K562 (cell line): ENCODE measurements at regions not wholly inside any gene's neighbourhood (a gene's known extent, or its start where the extent isn't known, plus 50 kb on each side); places are given as distances from the start of the nearest gene placed in this dataset.

ENCODE experiments used
- BRCA1 ChIP-seq, 2 experiments: fragments of 450-650 bp in 1 of 2; sonication (generic) in 1 of 2; formaldehyde crosslinking in 1 of 2; IDR thresholded peaks; 2 replicates each; pipeline versions ENCODE4 v1.5.0 to v1.6.1; 2017 to 2020; ENCODE audit warnings: mild to moderate bottlenecking in 1 of 2, missing genetic modification reagents in 1 of 2
- CTCF ChIP-seq, 3 experiments: IDR thresholded peaks in 2 of 3; conservative IDR thresholded peaks in 1 of 3; 2 replicates each; pipeline ENCODE4 v1.5.1; 2011 to 2012; ENCODE audit warnings: low read length in 3 of 3, mild to moderate bottlenecking in 3 of 3, control low read depth in 2 of 3, improper control_type of control experiment in 1 of 3, inconsistent platforms in 1 of 3, low read depth in 1 of 3, mixed read lengths in 1 of 3, moderate library complexity in 1 of 3; ENCODE audit not compliant: insufficient read depth in 2 of 3
- E2F1 ChIP-seq: sonication (generic); formaldehyde crosslinking; IDR thresholded peaks from 2 replicates; pipeline ENCODE4 v1.8.1; 2023; ENCODE audit warnings: mild to moderate bottlenecking, missing genetic modification reagents, moderate library complexity
- EZH2 ChIP-seq: IDR thresholded peaks from 2 replicates; pipeline ENCODE4 v1.6.1; 2012; ENCODE audit warnings: low read depth, mild to moderate bottlenecking, inconsistent platforms, low read length, borderline replicate concordance
- POLR2AphosphoS5 ChIP-seq: IDR thresholded peaks from 2 replicates; pipeline ENCODE4 v1.6.1; 2011; ENCODE audit warnings: mild to moderate bottlenecking, low read depth, low read length, moderate library complexity; ENCODE audit not compliant: control insufficient read depth, insufficient read depth
- SAFB2 ChIP-seq: fragments of 200-400 bp; formaldehyde crosslinking; IDR thresholded peaks from 2 replicates; pipeline ENCODE4 v1.6.1; 2018; ENCODE audit warnings: borderline replicate concordance, low read length, low read depth, moderate library complexity; ENCODE audit not compliant: severe bottlenecking
- SNRNP70 ChIP-seq: fragments of 200-400 bp; formaldehyde crosslinking; optimal IDR thresholded peaks from 2 replicates; pipeline ENCODE3; 2017; ENCODE audit warnings: low read depth, low read length
- SPI1 ChIP-seq: IDR thresholded peaks from 2 replicates; pipeline ENCODE4 v1.6.1; 2011; ENCODE audit warnings: low read depth, low read length, control low read depth, borderline replicate concordance
- ZNF347 ChIP-seq: fragments of 450-650 bp; formaldehyde crosslinking; IDR thresholded peaks from 2 replicates; pipeline ENCODE4 v1.4.0; 2020; ENCODE audit warnings: low read depth, mild to moderate bottlenecking, moderate library complexity

DNA sequence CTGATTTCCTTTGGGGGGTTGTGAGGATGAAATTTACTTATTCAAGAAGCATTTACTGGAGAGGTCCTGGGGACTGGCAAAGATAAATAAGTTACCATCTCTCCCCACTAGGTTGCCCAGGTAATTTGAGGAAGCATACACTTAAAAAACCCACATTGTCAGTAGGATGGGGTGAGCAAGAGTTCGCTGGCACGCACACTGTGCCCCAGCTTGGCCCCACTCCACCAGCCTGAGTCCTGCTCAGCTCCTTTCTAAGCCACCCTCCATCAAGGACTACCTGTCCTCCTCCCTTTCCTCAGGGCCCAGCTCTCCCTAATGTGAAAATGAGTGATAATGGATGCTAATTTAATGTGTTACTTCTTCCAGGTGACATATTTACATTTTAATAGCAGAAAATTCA is 216.5 kb upstream of the PLET1 start:
- TF ChIP-seq SNRNP70 (no peak), CTCF (IDR thresholded peaks at IDR 0.05 in 2 of 3, conservative IDR thresholded peaks at IDR 0.05 in 1 of 3; ENCODE audit: insufficient read depth in 2 of 3, low read depth in 1 of 3, low read length in 3 of 3) (no peak), POLR2AphosphoS5 (no peak), SPI1 (no peak), ZNF347 (CRISPR knock-in tag) (no peak), E2F1 (CRISPR knock-in tag) (no peak), EZH2 (no peak), SAFB2 (no peak), BRCA1 (IDR thresholded peaks at IDR 0.05) (no peak), BRCA1 (CRISPR knock-in tag; IDR thresholded peaks at IDR 0.05) (no peak)
